CD14-positive monocyte (primary cell): ENCODE measurements at regions not wholly inside any gene's neighbourhood (a gene's known extent, or its start where the extent isn't known, plus 50 kb on each side); places are given as distances from the start of the nearest gene placed in this dataset.

Source experiments
- DNase-seq, 3 donors: peaks; one replicate each; pipeline ENCODE4 v3.0.0-alpha.2; 2011 to 2022
- H2AFZ ChIP-seq: 2 replicates; pipeline ENCODE4 v1.6.0; 2012; ENCODE audit warnings: mild to moderate bottlenecking, low read depth, low read length, inconsistent platforms; ENCODE audit not compliant: insufficient read depth, poor library complexity, severe bottlenecking
- H3K27ac ChIP-seq, 2 donors: 1 replicate in 1 of 2; 2 replicates in 1 of 2; pipeline ENCODE4 v1.5.1; 2012 to 2013; ENCODE audit warnings: low read length in 2 of 2, control low read depth in 1 of 2, inconsistent platforms in 1 of 2, low read depth in 1 of 2, mild to moderate bottlenecking in 1 of 2
- H3K27me3 ChIP-seq, 2 donors: one replicate each; pipeline versions ENCODE4 v1.6.0 to v1.6.1; 2011 to 2013; ENCODE audit warnings: low read length in 2 of 2; ENCODE audit not compliant: control insufficient read depth in 2 of 2, insufficient read depth in 2 of 2
- H3K36me3 ChIP-seq, 2 donors: replicated peaks in 1 of 2; 1 replicate in 1 of 2; 2 replicates in 1 of 2; pipeline versions ENCODE4 v1.5.1 to v1.6.1; 2012 to 2013; ENCODE audit warnings: low read length in 2 of 2, control low read depth in 1 of 2, inconsistent platforms in 1 of 2, mild to moderate bottlenecking in 1 of 2; ENCODE audit not compliant: insufficient read depth in 2 of 2, control insufficient read depth in 1 of 2
- H3K4me1 ChIP-seq, 2 donors: 1 replicate in 1 of 2; 2 replicates in 1 of 2; pipeline versions ENCODE4 v1.5.1 to v1.6.1; 2012 to 2013; ENCODE audit warnings: low read length in 2 of 2, control low read depth in 1 of 2, inconsistent platforms in 1 of 2, mild to moderate bottlenecking in 1 of 2, moderate library complexity in 1 of 2; ENCODE audit not compliant: insufficient read depth in 2 of 2, control insufficient read depth in 1 of 2
- H3K4me2 ChIP-seq: replicated peaks from 2 replicates; pipeline ENCODE3; 2012; ENCODE audit warnings: low read length, moderate library complexity, mild to moderate bottlenecking; ENCODE audit not compliant: poor library complexity, severe bottlenecking; ENCODE audit errors: extremely low read depth
- H3K4me3 ChIP-seq, 3 experiments: fragments of 200-600 bp in 1 of 3; sonication (generic) in 1 of 3; replicated peaks in 1 of 3; 1 replicate in 2 of 3; 2 replicates in 1 of 3; pipeline ENCODE4 v1.5.1; 2011 to 2013; ENCODE audit warnings: low read length in 3 of 3, mild to moderate bottlenecking in 3 of 3, control low read depth in 2 of 3, low read depth in 2 of 3, inconsistent platforms in 1 of 3, moderate library complexity in 1 of 3
- H3K79me2 ChIP-seq: 2 replicates; pipeline ENCODE4 v1.6.0; 2012; ENCODE audit warnings: mild to moderate bottlenecking, control low read depth, inconsistent platforms, low read length, moderate library complexity; ENCODE audit not compliant: insufficient read depth
- H3K9ac ChIP-seq: 2 replicates; pipeline ENCODE4 v1.6.0; 2017; ENCODE audit warnings: low read length, mild to moderate bottlenecking; ENCODE audit not compliant: insufficient read depth, poor library complexity, severe bottlenecking
- H3K9me3 ChIP-seq, 2 donors: replicated peaks in 1 of 2; 1 replicate in 1 of 2; 2 replicates in 1 of 2; pipeline versions ENCODE4 v1.5.1 to v1.6.1; 2012 to 2013; ENCODE audit warnings: low read length in 2 of 2, control low read depth in 1 of 2; ENCODE audit not compliant: control insufficient read depth in 1 of 2, insufficient read depth in 1 of 2
- H4K20me1 ChIP-seq: 2 replicates; pipeline ENCODE4 v1.6.0; 2012; ENCODE audit warnings: mild to moderate bottlenecking, low read length, control low read depth, moderate library complexity; ENCODE audit not compliant: insufficient read depth
- H3K27ac Mint-ChIP-seq, 7 donors: one replicate each; pipeline ENCODE4 v1.8.0; 2020; ENCODE audit warnings: mild to moderate bottlenecking in 7 of 7, mixed read lengths in 7 of 7, moderate library complexity in 6 of 7, inconsistent platforms in 2 of 7
- H3K27me3 Mint-ChIP-seq, 3 donors: one replicate each; pipeline ENCODE4 v1.8.0; 2021 to 2022; ENCODE audit warnings: low read depth in 3 of 3, mild to moderate bottlenecking in 3 of 3, mixed read lengths in 3 of 3, moderate library complexity in 3 of 3, inconsistent platforms in 1 of 3
- H3K36me3 Mint-ChIP-seq, 2 donors: one replicate each; pipeline ENCODE4 v1.8.0; 2020; ENCODE audit warnings: mixed read lengths in 2 of 2, inconsistent platforms in 1 of 2, mild to moderate bottlenecking in 1 of 2
- H3K4me1 Mint-ChIP-seq: one replicate; pipeline ENCODE4 v1.8.0; 2020; ENCODE audit warnings: mild to moderate bottlenecking, mixed read lengths
- H3K4me3 Mint-ChIP-seq, 2 donors: one replicate each; pipeline ENCODE4 v1.8.0; 2020; ENCODE audit warnings: mild to moderate bottlenecking in 2 of 2, mixed read lengths in 2 of 2, moderate library complexity in 1 of 2
- H3K9me3 Mint-ChIP-seq, 7 donors: one replicate each; pipeline ENCODE4 v1.8.0; 2020 to 2022; ENCODE audit warnings: mixed read lengths in 7 of 7, mild to moderate bottlenecking in 6 of 7, moderate library complexity in 6 of 7, inconsistent platforms in 2 of 7
- CTCF ChIP-seq: fragments of 200-600 bp; IDR thresholded peaks from one replicate; pipeline ENCODE4 v1.8.0; 2022; ENCODE audit warnings: antibody characterized with exemption, mild to moderate bottlenecking
- WGBS: methylation state at CpG from one replicate; pipeline ENCODE4 v1.1.5; 2013; ENCODE audit warnings: missing lambda C conversion rate; ENCODE audit not compliant: insufficient coverage; 5-methylcytosine and 5-hydroxymethylcytosine counted together
- intact Hi-C, 2 donors: fragments of 100-400 bp; cut with micrococcal nuclease; formaldehyde crosslinking; loops; one replicate each; pipeline versions ENCODE4 v1.15.0 to v1.15.1; 2023

GRCh38 chr22:44409974-44410316 is 88.1 kb downstream of the RTL6 start:
- no peak overlapping the region for H2AFZ ChIP-seq
- H3K9me3 ChIP-seq, result no peaks in the 10 kb centered on the region
- no peak overlapping the region for H3K4me2 ChIP-seq
- Mint-ChIP-seq H3K9me3 (no peaks in the 10 kb centered on the region), H3K4me3 (no peak overlapping the region), H3K36me3 (no peaks in the 10 kb centered on the region), H3K4me1 (no peaks in the 10 kb centered on the region), H3K27me3 (peaks cover 3 to 8% (median 5%) of the 10 kb centered on the region in 3 donors), H3K27ac (no peak overlapping the region)
- no peaks in the 10 kb centered on the region for H3K79me2 ChIP-seq
- H3K4me1 ChIP-seq, result no peaks in the 10 kb centered on the region
- no peak overlapping the region for H3K4me3 ChIP-seq
- H3K27ac ChIP-seq, result no peak overlapping the region
- 94% methylated on average over 6 of the region's 7 CpGs for WGBS
- H3K9ac ChIP-seq, result no peak overlapping the region
- no peaks in the 10 kb centered on the region for H3K27me3 ChIP-seq
- H4K20me1 ChIP-seq, result no peaks in the 10 kb centered on the region
- H3K36me3 ChIP-seq, result no peaks in the 10 kb centered on the region
- no peak for DNase-seq
- TF ChIP-seq CTCF, result no peak
- intact Hi-C loops, result no loop called here

- WGBS, result 86% methylated on average over 24 of the region's 24 CpGs
- Histone ChIP-seq H3K9me3 (no peaks in the 10 kb centered on the region), H3K79me2 (no peaks in the 10 kb centered on the region), H3K27ac (no peak overlapping the region), H2AFZ (no peak overlapping the region), H3K9ac (no peak overlapping the region), H3K36me3 (no peaks in the 10 kb centered on the region), H3K4me1 (no peaks in the 10 kb centered on the region), H3K4me2 (no peak overlapping the region), H4K20me1 (no peaks in the 10 kb centered on the region), H3K27me3 (no peaks in the 10 kb centered on the region), H3K4me3 (no peak overlapping the region)
- DNase-seq, result no peak
- intact Hi-C loops, result no loop called here
- no peaks in the 10 kb centered on the region for H3K36me3 Mint-ChIP-seq
- no peak for TF ChIP-seq CTCF
- H3K9me3 Mint-ChIP-seq, result no peaks in the 10 kb centered on the region
- H3K4me1 Mint-ChIP-seq, result no peaks in the 10 kb centered on the region
- no peak overlapping the region for H3K4me3 Mint-ChIP-seq
- H3K27me3 Mint-ChIP-seq, result peaks cover 3 to 8% (median 5%) of the 10 kb centered on the region in 3 donors
- no peak overlapping the region for H3K27ac Mint-ChIP-seq
Measured at GRCh38 chr22:44409211-44409973, 88.6 kb downstream of the RTL6 start.
